OCI-LY1 (cell line): ENCODE measurements at regions not wholly inside any gene's neighbourhood (a gene's known extent, or its start where the extent isn't known, plus 50 kb on each side); places are given as distances from the start of the nearest gene placed in this dataset.

Experiments
- EZH2 ChIP-seq: fragments of 200-600 bp; sonication (generic), shearing (Covaris generic); IDR thresholded peaks from 2 replicates; pipeline ENCODE4 v1.8.0; 2017; ENCODE audit warnings: borderline replicate concordance, mixed run types, mild to moderate bottlenecking, antibody characterized with exemption, low read length, moderate library complexity, mixed read lengths
- TF ChIP-seq, protein P1 (sequence below): fragments of 200-600 bp; sonication (generic), shearing (Covaris generic); IDR thresholded peaks from 2 replicates; pipeline ENCODE4 v1.5.1; 2017; ENCODE audit warnings: mild to moderate bottlenecking, antibody characterized with exemption, low read length, moderate library complexity, mixed read lengths

DNA sequence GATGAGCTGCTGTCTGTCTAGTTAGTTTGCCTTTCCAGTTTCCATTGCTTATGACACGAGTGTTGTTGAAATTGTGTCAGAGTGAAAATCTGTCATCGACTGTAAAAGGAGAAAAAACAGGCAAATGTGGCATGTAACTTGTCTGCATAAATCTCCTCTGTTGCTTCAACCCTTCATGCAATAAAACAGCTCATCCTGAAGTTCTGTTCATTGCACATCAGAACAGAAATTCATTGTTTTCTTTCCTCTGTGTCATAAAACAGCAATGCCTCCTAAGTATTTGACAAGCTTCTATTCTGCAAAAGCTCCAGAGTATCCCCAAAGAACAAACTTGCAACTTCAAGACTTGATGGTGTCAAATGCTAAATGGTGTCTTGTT lies 432.1 kb downstream of the MEIS1 start:
- TF ChIP-seq, protein P1, sequence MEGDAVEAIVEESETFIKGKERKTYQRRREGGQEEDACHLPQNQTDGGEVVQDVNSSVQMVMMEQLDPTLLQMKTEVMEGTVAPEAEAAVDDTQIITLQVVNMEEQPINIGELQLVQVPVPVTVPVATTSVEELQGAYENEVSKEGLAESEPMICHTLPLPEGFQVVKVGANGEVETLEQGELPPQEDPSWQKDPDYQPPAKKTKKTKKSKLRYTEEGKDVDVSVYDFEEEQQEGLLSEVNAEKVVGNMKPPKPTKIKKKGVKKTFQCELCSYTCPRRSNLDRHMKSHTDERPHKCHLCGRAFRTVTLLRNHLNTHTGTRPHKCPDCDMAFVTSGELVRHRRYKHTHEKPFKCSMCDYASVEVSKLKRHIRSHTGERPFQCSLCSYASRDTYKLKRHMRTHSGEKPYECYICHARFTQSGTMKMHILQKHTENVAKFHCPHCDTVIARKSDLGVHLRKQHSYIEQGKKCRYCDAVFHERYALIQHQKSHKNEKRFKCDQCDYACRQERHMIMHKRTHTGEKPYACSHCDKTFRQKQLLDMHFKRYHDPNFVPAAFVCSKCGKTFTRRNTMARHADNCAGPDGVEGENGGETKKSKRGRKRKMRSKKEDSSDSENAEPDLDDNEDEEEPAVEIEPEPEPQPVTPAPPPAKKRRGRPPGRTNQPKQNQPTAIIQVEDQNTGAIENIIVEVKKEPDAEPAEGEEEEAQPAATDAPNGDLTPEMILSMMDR: no peak
- TF ChIP-seq EZH2: no peak
